K562 (cell line): ENCODE measurements at regions not wholly inside any gene's neighbourhood (a gene's known extent, or its start where the extent isn't known, plus 50 kb on each side); places are given as distances from the start of the nearest gene placed in this dataset.

ENCODE experiments used
- ATAC-seq: fragments of 200-7000 bp; cut with Tn5 transposase; 3 replicates; pipeline ENCODE4 v1.9.1; 2020; ENCODE audit warnings: moderate library complexity
- BruUV-seq: library from RNA; stranded (reverse); fragments of 400-500 nt; replicated peaks from 2 replicates; lab custom pipeline; 2021; lab: Mats Ljungman, UMichigan
- CTCF ChIA-PET: fragments of 300-600 bp; formaldehyde crosslinking; extraction: SDS; loops from one replicate; lab custom pipeline; 2021; ENCODE audit warnings: low intra/inter-chr PET ratio; lab: Yijun Ruan, JAX
- POLR2A ChIA-PET: fragments of 300-600, 350-650 bp; sonication (Branson Sonifier 250); formaldehyde crosslinking; extraction: SDS; loops from one replicate; lab custom pipeline; 2021; ENCODE audit warnings: antibody characterized with exemption, inconsistent platforms; lab: Yijun Ruan, JAX
- DNase-seq, 4 experiments: peaks; one replicate each; pipeline versions ENCODE4 v3.0.0 to v3.0.0-alpha.2; 2011 to 2018; ENCODE audit warnings: low spot score in 3 of 4, mixed read lengths in 3 of 4; ENCODE audit errors: extremely low read depth in 1 of 4
- FAIRE-seq: peaks from 2 replicates; lab custom pipeline; 2011; peaks lifted over from hg19 to GRCh38; lab: Jason Lieb, UNC
- H2AFZ ChIP-seq: 2 replicates; pipeline ENCODE4 v1.6.0; 2011; ENCODE audit warnings: low read depth, low read length, control low read depth, inconsistent platforms
- H3K27ac ChIP-seq: fragments of 200-600 bp; 3 replicates; pipeline ENCODE4 v1.8.0; 2011; ENCODE audit warnings: low read depth, mild to moderate bottlenecking, control low read depth, inconsistent platforms, low read length, moderate library complexity, mixed read lengths; ENCODE audit errors: extremely low read depth
- H3K27me3 ChIP-seq, 2 experiments: fragments of 300-600 bp in 1 of 2; 2 replicates in 1 of 2; 3 replicates in 1 of 2; pipeline versions ENCODE4 v1.6.0 to v1.8.0; 2011; ENCODE audit warnings: inconsistent platforms in 2 of 2, low read length in 2 of 2, mild to moderate bottlenecking in 1 of 2, mixed read lengths in 1 of 2, moderate library complexity in 1 of 2; ENCODE audit not compliant: control insufficient read depth in 2 of 2, insufficient read depth in 2 of 2
- H3K36me3 ChIP-seq: fragments of 300-600 bp; 3 replicates; pipeline ENCODE4 v1.8.0; 2011; ENCODE audit warnings: mild to moderate bottlenecking, low read length, inconsistent platforms; ENCODE audit not compliant: control insufficient read depth, insufficient read depth
- H3K4me1 ChIP-seq, 2 experiments: fragments of 200-600 bp in 1 of 2; replicated peaks in 1 of 2; 2 replicates in 1 of 2; 3 replicates in 1 of 2; pipeline versions ENCODE4 v1.5.1 to v1.8.0; 2011; ENCODE audit warnings: inconsistent platforms in 2 of 2, low read length in 2 of 2, mild to moderate bottlenecking in 1 of 2, mixed read lengths in 1 of 2, moderate library complexity in 1 of 2; ENCODE audit not compliant: control insufficient read depth in 2 of 2, insufficient read depth in 2 of 2
- H3K4me2 ChIP-seq: 2 replicates; pipeline ENCODE4 v1.6.1; 2011; ENCODE audit warnings: low read length, control low read depth, inconsistent platforms, mixed read lengths; ENCODE audit not compliant: insufficient read depth
- H3K4me3 ChIP-seq: fragments of 200-600 bp; sonication (generic), shearing (Covaris generic); 2 replicates; pipeline ENCODE4 v1.5.1; 2016; ENCODE audit warnings: control low read depth, inconsistent platforms
- H3K79me2 ChIP-seq: fragments of 200-600 bp; 3 replicates; pipeline ENCODE4 v1.8.0; 2011; ENCODE audit warnings: low read length, inconsistent platforms; ENCODE audit not compliant: control insufficient read depth, insufficient read depth
- H3K9ac ChIP-seq, 2 experiments: 2 replicates each; pipeline versions ENCODE4 v1.6.0 to v1.6.1; 2011; ENCODE audit warnings: low read depth in 2 of 2, low read length in 2 of 2, control low read depth in 1 of 2, inconsistent platforms in 1 of 2, mild to moderate bottlenecking in 1 of 2, mixed read lengths in 1 of 2; ENCODE audit not compliant: insufficient read depth in 1 of 2
- H3K9me1 ChIP-seq: one replicate; pipeline ENCODE4 v1.6.0; 2011; ENCODE audit warnings: inconsistent platforms, mild to moderate bottlenecking, low read length, moderate library complexity; ENCODE audit not compliant: control insufficient read depth, insufficient read depth
- H3K9me3 ChIP-seq: replicated peaks from 2 replicates; pipeline ENCODE4 v1.5.1; 2011; ENCODE audit warnings: low read depth, low read length, inconsistent platforms; ENCODE audit not compliant: control insufficient read depth, insufficient read depth
- H4K20me1 ChIP-seq: replicated peaks from 2 replicates; pipeline ENCODE4 v1.6.1; 2011; ENCODE audit warnings: low read length, inconsistent platforms, mixed read lengths; ENCODE audit not compliant: control insufficient read depth, insufficient read depth
- HNRNPH1 ChIP-seq: fragments of 200-400 bp; formaldehyde crosslinking; optimal IDR thresholded peaks from 2 replicates; pipeline ENCODE3; 2017; ENCODE audit warnings: low read depth, mild to moderate bottlenecking, low read length, moderate library complexity
- KDM5B ChIP-seq: fragments of 200-600 bp; sonication (generic); IDR thresholded peaks from 2 replicates; pipeline ENCODE4 v1.6.1; 2012; ENCODE audit warnings: low read depth, mild to moderate bottlenecking, moderate library complexity, low read length, control low read depth, inconsistent platforms; ENCODE audit not compliant: insufficient replicate concordance
- MTA3 ChIP-seq: fragments of 450-650 bp; formaldehyde crosslinking; IDR thresholded peaks from 2 replicates; pipeline ENCODE4 v1.6.1; 2017; ENCODE audit warnings: mild to moderate bottlenecking, borderline replicate concordance
- PPARD ChIP-seq: fragments of 250-450 bp; sonication (Bioruptor Pico); IDR thresholded peaks from 2 replicates; pipeline ENCODE4 v1.8.0; 2022; ENCODE audit warnings: inconsistent platforms, mild to moderate bottlenecking, moderate library complexity
- WGBS: fragments of 100-300 bp; shearing (Covaris generic); methylation state at CpG from one replicate; pipeline ENCODE4 v1.1.6; 2016; ENCODE audit warnings: low coverage, mixed read lengths; ENCODE audit not compliant: insufficient coverage; ENCODE audit errors: missing lambda C conversion rate; 5-methylcytosine and 5-hydroxymethylcytosine counted together
- in situ Hi-C: fragments of 300-500 bp; cut with MboI; formaldehyde crosslinking; loops from 4 replicates; pipeline ENCODE4 v1.15.0; 2018; ENCODE audit warnings: inconsistent platforms, mixed read lengths
- intact Hi-C: fragments of 100-400 bp; cut with micrococcal nuclease; formaldehyde crosslinking; loops from 2 replicates; pipeline ENCODE4 v1.14.2; 2022
- TF ChIP-seq, protein P1 (sequence below): fragments of 250-450 bp; sonication (Bioruptor Pico); IDR thresholded peaks from 2 replicates; pipeline ENCODE4 v1.8.0; 2021; ENCODE audit warnings: borderline replicate concordance, mild to moderate bottlenecking, moderate library complexity; ENCODE audit not compliant: poor library complexity, severe bottlenecking

GRCh38 chr16:63289834-63290460 is 1253.7 kb upstream of the CDH8 start (continued):
- no peak for TF ChIP-seq PPARD (CRISPR knock-in tag)

DNA sequence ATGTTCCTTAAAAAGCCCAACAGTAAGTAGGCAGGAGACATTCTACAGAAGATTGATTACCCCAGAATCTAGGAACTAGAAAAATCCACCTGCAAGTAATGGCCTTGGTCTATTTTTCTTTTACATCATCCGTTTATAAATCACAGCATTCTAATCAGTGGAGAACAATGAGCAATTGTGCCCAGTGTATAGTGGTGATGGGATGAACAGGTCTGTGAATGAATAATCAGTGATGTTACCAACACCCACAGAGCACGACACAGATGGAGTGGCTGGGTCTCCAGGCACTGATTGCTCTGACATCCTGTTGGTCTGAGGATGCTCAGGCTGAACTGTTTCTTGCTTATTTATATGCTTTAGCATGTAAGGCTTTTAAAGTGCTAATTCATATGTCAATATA is 1251.2 kb upstream of the CDH8 start:
- FAIRE-seq (no peak), DNase-seq (no peak)
- no peak overlapping the region for H2AFZ ChIP-seq
- intact Hi-C loops, result no loop called here
- H3K9me3 ChIP-seq, result no peaks in the 10 kb centered on the region
- no peak overlapping the region for H3K4me2 ChIP-seq
- no peaks in the 10 kb centered on the region for H3K36me3 ChIP-seq
- POLR2A ChIA-PET, result no interaction called here
- no peak overlapping the region for H3K27ac ChIP-seq
- H3K27me3 ChIP-seq, result no peaks in the 10 kb centered on the region
- H4K20me1 ChIP-seq, result no peaks in the 10 kb centered on the region
- H3K9ac ChIP-seq, result no peak overlapping the region
- no peak for TF ChIP-seq HNRNPH1
- no peak for TF ChIP-seq MTA3
- TF ChIP-seq, protein P1, sequence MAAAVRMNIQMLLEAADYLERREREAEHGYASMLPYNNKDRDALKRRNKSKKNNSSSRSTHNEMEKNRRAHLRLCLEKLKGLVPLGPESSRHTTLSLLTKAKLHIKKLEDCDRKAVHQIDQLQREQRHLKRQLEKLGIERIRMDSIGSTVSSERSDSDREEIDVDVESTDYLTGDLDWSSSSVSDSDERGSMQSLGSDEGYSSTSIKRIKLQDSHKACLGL (CRISPR knock-in tag), result no peak
- TF ChIP-seq KDM5B, result no peak
- TF ChIP-seq, all 486 proteins: peak for 0
- in situ Hi-C loops, result no loop called here
- ATAC-seq, result no peak
- Histone ChIP-seq H3K4me3 (no peak overlapping the region), H3K4me1 (no peaks in the 10 kb centered on the region), H3K9me1 (no peaks in the 10 kb centered on the region), H3K79me2 (no peaks in the 10 kb centered on the region)
- 0% methylated on average over 2 of the region's 2 CpGs for WGBS
- CTCF ChIA-PET, result no interaction called here
- BruUV-seq, result no TSS peak
